GM23248 (cell line): ENCODE measurements at regions not wholly inside any gene's neighbourhood (a gene's known extent, or its start where the extent isn't known, plus 50 kb on each side); places are given as distances from the start of the nearest gene placed in this dataset.

ENCODE experiments used
- EZH2 ChIP-seq: fragments of 200-600 bp; sonication (generic); IDR thresholded peaks from 2 replicates; pipeline ENCODE4 v1.6.1; 2018; ENCODE audit warnings: antibody characterized with exemption, mild to moderate bottlenecking; ENCODE audit not compliant: insufficient read depth, poor library complexity, severe bottlenecking
- EZH2phosphoT487 ChIP-seq: fragments of 200-600 bp; sonication (generic); IDR thresholded peaks from 2 replicates; pipeline ENCODE4 v1.6.1; 2018; ENCODE audit warnings: antibody characterized with exemption, moderate library complexity, mild to moderate bottlenecking, low read depth; ENCODE audit not compliant: insufficient read depth

DNA sequence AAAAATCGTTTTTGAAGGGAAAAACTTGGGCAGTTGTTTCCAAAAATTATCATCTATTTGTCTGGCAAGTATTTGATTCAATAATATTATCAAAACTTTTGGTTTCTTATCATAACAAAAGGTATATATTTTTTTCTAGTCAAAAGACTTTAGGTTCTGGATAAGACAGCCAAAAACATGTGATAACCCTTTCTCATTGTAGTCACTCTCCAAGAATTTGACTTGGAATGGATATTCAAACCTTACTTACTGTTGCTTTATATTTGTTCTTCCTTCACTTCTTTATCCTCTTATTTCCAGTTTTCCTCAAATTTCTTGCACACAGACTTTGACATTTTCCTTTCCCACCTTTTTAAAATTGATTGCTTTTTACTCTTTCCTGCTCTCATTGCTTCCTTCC lies 140.9 kb upstream of the FAM3C start:
- no peak for TF ChIP-seq EZH2
- no peak for TF ChIP-seq EZH2phosphoT487
